ENCODE measurements at regions not wholly inside any gene's neighbourhood (a gene's known extent, or its start where the extent isn't known, plus 50 kb on each side); places are given as distances from the start of the nearest gene placed in this dataset.
A peak's percentile ranks its signal among the peaks of the same experiment; 100 is the strongest.
"Not testable (repeated sequence)": the region's sequence is repeated elsewhere in the genome, so short reads cannot be mapped to it uniquely, and the experiment has no call there.

DNA sequence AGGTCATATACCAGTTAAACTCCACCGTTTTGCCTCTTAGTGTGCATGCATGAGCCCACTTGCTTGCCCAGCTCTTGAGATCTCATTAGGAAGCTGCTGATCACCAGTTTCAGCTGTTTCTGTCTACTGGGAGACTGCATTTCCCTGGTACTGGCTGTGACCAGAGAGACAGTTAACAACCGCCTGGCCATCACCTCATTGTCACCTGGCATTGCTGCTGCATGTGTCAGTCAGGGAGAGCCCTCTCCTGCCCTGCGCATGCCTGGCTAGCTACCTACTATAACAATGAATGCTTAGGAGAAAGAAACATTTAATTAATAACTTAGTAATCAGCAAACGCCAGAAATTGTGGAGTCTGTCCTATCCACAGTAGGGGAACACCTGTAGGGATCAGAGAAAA, 265.8 kb upstream of the CYRIA start:
- DNase-seq (ENCODE audit: low spot score), result no peak
- POLR2A ChIA-PET (ENCODE audit: low non-redundant PET), result no interaction called here

DNA sequence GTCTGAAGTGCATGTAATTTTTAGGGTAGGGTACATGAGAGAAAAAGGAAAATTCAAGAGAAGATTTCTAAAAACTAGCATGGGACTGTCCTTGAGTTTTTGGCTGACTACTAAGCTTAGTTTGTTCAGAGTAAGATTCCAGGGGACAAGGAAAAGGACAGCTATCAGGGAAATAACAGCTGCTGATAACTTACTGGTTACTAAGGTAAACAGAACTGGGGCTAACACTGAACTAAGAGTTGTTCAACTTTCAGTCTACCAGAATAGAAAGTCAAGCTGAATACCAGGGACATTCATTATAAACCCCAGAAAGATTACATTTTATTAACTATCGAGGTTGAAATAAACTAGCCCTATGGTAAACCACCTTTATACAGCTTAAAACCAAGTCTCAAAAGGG, 261.8 kb upstream of the CYRIA start:
- ChIA-PET POLR2A (ENCODE audit: low non-redundant PET) (no interaction called here), CTCF (no interaction called here)
- TF ChIP-seq, protein P1, sequence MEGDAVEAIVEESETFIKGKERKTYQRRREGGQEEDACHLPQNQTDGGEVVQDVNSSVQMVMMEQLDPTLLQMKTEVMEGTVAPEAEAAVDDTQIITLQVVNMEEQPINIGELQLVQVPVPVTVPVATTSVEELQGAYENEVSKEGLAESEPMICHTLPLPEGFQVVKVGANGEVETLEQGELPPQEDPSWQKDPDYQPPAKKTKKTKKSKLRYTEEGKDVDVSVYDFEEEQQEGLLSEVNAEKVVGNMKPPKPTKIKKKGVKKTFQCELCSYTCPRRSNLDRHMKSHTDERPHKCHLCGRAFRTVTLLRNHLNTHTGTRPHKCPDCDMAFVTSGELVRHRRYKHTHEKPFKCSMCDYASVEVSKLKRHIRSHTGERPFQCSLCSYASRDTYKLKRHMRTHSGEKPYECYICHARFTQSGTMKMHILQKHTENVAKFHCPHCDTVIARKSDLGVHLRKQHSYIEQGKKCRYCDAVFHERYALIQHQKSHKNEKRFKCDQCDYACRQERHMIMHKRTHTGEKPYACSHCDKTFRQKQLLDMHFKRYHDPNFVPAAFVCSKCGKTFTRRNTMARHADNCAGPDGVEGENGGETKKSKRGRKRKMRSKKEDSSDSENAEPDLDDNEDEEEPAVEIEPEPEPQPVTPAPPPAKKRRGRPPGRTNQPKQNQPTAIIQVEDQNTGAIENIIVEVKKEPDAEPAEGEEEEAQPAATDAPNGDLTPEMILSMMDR (conservative IDR thresholded peaks at IDR 0.05; ENCODE audit: low read depth), result no peak
- H3K27ac ChIP-seq, result no peak overlapping the region
- no peak for DNase-seq (ENCODE audit: low spot score)

More for the DNA sequence above, 265.8 kb upstream of the CYRIA start:
- CTCF ChIA-PET, result no interaction called here
- no peak overlapping the region for H3K27ac ChIP-seq
- TF ChIP-seq, protein P1 (conservative IDR thresholded peaks at IDR 0.05; ENCODE audit: low read depth), result no peak

DNA sequence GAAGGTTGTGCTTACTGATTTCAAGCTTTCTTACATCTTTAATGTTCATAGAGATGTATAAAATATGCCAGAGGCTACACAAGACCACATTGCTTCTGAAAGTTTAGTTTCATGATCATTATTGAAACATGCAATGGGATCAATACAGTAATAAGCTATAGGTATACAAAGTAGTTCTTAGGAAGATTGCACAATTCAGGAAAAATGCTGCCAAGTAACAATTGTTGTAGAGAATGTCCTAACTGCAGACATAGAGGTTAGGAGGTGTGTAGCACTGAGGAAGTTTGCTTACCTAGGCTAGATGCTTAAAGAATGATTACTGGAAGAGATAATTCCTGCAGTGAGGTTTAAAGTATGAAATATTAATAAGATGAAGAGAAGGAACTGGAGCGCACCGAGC, 259.5 kb upstream of the CYRIA start:
- no peak for DNase-seq (ENCODE audit: low spot score)
- ChIA-PET CTCF (no interaction called here), POLR2A (ENCODE audit: low non-redundant PET) (no interaction called here)

DNA sequence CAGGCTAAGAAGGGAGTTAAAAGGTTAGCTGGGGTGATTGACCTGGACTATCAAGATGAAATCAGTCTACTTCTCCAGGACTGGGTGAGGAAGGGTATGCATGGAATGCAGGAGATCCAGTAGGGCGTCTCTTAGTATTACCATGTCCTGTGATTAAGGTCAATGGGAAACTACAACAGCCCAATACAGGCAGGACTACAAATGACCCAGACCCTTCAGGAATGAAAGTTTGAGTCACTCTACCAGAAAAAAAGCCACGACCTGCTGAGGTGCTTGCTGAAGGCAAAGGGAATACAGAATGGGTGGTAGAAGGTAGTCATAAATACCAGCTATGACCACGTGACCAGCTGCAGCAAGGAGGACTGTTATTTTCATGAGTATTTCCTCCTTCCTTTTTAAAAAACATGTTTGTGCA, 249.7 kb upstream of the CYRIA start:
- peak; percentile 6 for DNase-seq (ENCODE audit: low spot score)
- H3K27ac ChIP-seq; POLR2A ChIA-PET (ENCODE audit: low non-redundant PET): not testable (repeated sequence)
- CTCF ChIA-PET, result interaction anchor here (0.6 kb wide), 1 partner anchor 927 kb away, joined by 4 read pairs; no protein-coding TSS in a partner anchor

More for the DNA sequence above, 259.5 kb upstream of the CYRIA start:
- no peak overlapping the region for H3K27ac ChIP-seq
- TF ChIP-seq, protein P1 (conservative IDR thresholded peaks at IDR 0.05; ENCODE audit: low read depth), result no peak

DNA sequence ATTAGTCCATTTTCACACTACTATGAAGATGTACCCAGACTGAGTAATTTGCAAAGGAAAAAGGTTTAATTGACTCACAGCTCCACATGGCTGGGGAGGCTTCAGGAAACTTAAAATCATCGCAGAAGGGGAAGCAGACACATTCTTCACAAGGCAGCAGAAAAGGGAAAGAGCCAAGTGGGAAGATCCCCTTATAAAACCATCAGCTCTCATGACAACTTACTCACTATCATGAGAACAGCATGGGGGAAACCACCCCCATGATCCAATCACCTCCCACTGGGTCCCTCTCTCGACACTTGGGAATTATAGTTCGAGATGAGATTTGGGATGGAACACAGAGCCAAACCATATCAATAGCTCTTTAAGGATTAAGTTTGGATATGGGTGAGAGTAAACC, 246.1 kb upstream of the CYRIA start:
- DNase-seq (ENCODE audit: low spot score), result no peak
- ChIA-PET POLR2A (ENCODE audit: low non-redundant PET) (no interaction called here), CTCF (no interaction called here)
- H3K27ac ChIP-seq, result no peak overlapping the region
- TF ChIP-seq, protein P1 (conservative IDR thresholded peaks at IDR 0.05; ENCODE audit: low read depth), result no peak

DNA sequence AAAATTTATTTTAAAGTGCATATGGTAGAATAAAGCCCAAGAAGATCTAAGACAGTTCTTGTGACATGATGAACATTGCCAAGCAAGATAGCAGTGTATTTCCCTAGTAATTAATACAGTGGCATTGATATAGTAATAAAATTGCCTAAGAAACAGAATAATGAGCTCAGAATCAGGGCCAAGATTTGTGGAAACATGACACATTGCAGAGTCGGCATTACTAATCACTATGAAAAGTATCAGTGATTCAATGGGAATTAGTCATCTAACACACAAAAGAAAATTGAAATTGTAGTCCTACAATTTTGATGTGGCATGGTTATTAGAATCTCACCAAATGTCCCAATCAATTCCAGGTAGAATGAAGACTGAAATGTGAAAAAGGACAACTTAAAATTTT, 243.0 kb upstream of the CYRIA start:
- CTCF ChIA-PET, result interaction anchor here (1.0 kb wide), 1 partner anchor 136 kb away, joined by 4 read pairs; no protein-coding TSS in a partner anchor
- POLR2A ChIA-PET (ENCODE audit: low non-redundant PET), result no interaction called here
- peak; percentile 61 for DNase-seq (ENCODE audit: low spot score)
- TF ChIP-seq, protein P1 (conservative IDR thresholded peaks at IDR 0.05; ENCODE audit: low read depth), result no peak
- H3K27ac ChIP-seq, result no peak overlapping the region

DNA sequence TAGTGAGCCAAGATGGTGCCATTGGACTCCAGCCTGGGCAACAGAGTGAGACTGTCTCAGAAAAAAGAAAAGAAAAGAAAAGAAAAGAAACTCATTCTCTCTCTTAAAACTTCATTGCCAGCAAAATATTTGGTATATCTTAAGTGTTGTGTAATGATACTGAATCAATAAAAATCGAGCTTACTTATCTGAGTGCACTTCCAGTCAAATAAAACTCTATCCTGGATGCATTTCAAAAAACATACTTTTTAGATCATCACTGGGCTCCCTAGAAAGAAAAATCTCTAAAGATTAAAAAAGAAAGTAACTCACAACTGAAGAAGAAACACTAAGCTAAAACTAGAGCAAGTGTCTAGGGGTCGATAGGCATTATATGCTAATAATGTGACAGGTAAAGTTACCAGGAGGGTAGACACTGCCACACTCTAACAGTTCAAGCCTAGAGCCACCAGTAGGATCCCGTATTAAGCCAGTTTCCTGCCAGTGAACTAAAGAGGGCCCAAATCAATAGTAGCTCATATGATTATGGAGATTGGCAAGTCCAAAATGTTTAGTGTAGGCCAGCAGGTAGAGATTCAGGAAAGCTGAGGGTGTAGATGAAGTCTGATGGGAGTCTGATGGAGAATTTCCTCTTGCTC, 242.1 kb upstream of the CYRIA start:
- DNase-seq (ENCODE audit: low spot score), result no peak
- POLR2A ChIA-PET (ENCODE audit: low non-redundant PET), result no interaction called here
- H3K27ac ChIP-seq, result no peak overlapping the region
- CTCF ChIA-PET, result interaction anchor here (0.5 to 1.0 kb wide), 4 partner anchors 17 to 812 kb away, joined by 3 to 4 read pairs (median 3); no protein-coding TSS in a partner anchor
- TF ChIP-seq, protein P1 (conservative IDR thresholded peaks at IDR 0.05; ENCODE audit: low read depth), result no peak

DNA sequence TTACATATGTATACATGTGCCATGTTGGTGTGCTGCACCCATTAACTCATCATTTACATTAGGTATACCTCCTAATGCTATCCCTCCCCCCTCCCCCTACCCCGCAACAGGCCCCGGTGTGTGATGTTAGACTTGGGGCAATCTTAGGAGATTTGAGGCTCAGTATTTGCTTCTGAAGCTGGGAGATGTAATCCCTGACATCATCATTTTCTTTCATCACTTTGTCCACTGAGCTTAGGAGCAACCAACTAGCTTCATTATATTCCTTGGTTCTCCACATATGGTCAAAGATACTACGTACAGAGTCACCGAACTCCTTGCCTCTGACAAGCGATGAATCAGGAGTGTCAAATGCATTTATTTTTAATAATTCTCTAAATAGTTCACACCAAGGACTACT, 239.7 kb upstream of the CYRIA start:
- CTCF ChIA-PET, result not testable (repeated sequence)

More for the DNA sequence above, 239.7 kb upstream of the CYRIA start:
- H3K27ac ChIP-seq; POLR2A ChIA-PET (ENCODE audit: low non-redundant PET); DNase-seq (ENCODE audit: low spot score): not testable (repeated sequence)
